ENCODE measurements at regions not wholly inside any gene's neighbourhood (a gene's known extent, or its start where the extent isn't known, plus 50 kb on each side); places are given as distances from the start of the nearest gene placed in this dataset.

DNA sequence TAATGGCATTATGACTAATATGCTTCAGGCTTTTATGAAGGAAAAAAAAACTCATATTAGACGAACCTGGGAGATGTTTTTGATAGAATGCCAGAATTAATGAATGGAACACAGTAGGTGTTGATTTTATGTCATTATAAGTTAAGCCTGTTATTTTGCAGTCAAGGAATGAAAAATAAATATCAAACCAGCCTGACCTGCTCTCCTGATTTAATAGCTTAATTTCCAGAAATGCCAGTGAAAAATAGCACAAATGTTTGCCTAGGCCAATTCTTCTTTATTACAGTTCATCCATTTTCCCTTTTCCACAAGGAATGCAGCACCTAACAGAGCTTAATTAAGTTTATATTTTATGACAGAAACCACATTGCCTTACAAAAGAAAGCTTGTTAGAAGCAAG lies 292.0 kb downstream of the TBL1XR1 start:
- TF ChIP-seq, protein P1, sequence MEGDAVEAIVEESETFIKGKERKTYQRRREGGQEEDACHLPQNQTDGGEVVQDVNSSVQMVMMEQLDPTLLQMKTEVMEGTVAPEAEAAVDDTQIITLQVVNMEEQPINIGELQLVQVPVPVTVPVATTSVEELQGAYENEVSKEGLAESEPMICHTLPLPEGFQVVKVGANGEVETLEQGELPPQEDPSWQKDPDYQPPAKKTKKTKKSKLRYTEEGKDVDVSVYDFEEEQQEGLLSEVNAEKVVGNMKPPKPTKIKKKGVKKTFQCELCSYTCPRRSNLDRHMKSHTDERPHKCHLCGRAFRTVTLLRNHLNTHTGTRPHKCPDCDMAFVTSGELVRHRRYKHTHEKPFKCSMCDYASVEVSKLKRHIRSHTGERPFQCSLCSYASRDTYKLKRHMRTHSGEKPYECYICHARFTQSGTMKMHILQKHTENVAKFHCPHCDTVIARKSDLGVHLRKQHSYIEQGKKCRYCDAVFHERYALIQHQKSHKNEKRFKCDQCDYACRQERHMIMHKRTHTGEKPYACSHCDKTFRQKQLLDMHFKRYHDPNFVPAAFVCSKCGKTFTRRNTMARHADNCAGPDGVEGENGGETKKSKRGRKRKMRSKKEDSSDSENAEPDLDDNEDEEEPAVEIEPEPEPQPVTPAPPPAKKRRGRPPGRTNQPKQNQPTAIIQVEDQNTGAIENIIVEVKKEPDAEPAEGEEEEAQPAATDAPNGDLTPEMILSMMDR (IDR thresholded peaks at IDR 0.05; ENCODE audit: borderline replicate concordance, extremely low read depth, low read length, poor library complexity, severe bottlenecking) = no peak
- TF ChIP-seq EZH2 (IDR thresholded peaks at IDR 0.05; ENCODE audit: borderline replicate concordance, low read depth, low read length, severe bottlenecking) = no peak
- Histone ChIP-seq H3K79me2 (ENCODE audit: insufficient read depth, low read length) (no peaks in the 10 kb centered on the region), H4K20me1 (ENCODE audit: insufficient read depth, low read length) (no peaks in the 10 kb centered on the region), H3K36me3 (ENCODE audit: insufficient read depth, low read length) (no peaks in the 10 kb centered on the region), H3K4me3 (ENCODE audit: low read depth in 1 of 2, low read length in 2 of 2) (no peak overlapping the region), H3K9me3 (ENCODE audit: insufficient read depth, low read length, severe bottlenecking) (no peaks in the 10 kb centered on the region), H3K4me2 (ENCODE audit: insufficient read depth, low read length) (no peak overlapping the region), H3K27me3 (ENCODE audit: insufficient read depth, low read length, poor library complexity) (no peaks in the 10 kb centered on the region), H3K27ac (ENCODE audit: low read length) (no peak overlapping the region), H3K4me1 (ENCODE audit: insufficient read depth, low read length) (no peaks in the 10 kb centered on the region), H2AFZ (ENCODE audit: low read depth, low read length) (no peak overlapping the region), H3K9ac (ENCODE audit: low read depth, low read length) (no peak overlapping the region)
- ATAC-seq (ENCODE audit: insufficient read depth, low read depth) (no peak), DNase-seq (no peak)

DNA sequence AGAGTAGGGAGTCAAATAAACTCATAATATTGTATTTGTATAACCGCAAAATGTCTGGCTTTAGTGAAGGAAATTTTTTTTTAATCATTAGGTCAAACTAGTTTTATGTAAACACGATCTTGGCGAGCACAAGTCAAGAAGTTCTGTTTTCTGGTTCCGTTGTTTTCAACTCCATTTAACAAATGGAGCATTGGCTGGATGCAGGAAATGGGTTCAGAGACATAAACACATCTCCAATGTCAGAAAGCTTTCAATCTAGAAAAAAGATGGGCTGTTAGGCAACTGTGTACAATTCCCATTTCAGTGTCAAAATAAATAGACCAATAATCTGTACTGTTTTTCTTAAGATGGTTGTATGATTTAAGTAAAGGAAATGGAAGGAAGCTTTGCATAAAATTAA lies 292.8 kb downstream of the TBL1XR1 start:
- H3K27me3 ChIP-seq (ENCODE audit: insufficient read depth, low read length, poor library complexity) = no peaks in the 10 kb centered on the region
- DNase-seq (no peak), ATAC-seq (ENCODE audit: insufficient read depth, low read depth) (no peak)
- no peak overlapping the region for H3K4me3 ChIP-seq (ENCODE audit: low read depth in 1 of 2, low read length in 2 of 2)
- no peak overlapping the region for H2AFZ ChIP-seq (ENCODE audit: low read depth, low read length)
- H3K9me3 ChIP-seq (ENCODE audit: insufficient read depth, low read length, severe bottlenecking) = no peaks in the 10 kb centered on the region
- H3K4me1 ChIP-seq (ENCODE audit: insufficient read depth, low read length) = no peaks in the 10 kb centered on the region
- no peak overlapping the region for H3K27ac ChIP-seq (ENCODE audit: low read length)
- no peaks in the 10 kb centered on the region for H3K36me3 ChIP-seq (ENCODE audit: insufficient read depth, low read length)
- no peak overlapping the region for H3K4me2 ChIP-seq (ENCODE audit: insufficient read depth, low read length)
- H3K79me2 ChIP-seq (ENCODE audit: insufficient read depth, low read length) = no peaks in the 10 kb centered on the region
- no peak for TF ChIP-seq EZH2 (IDR thresholded peaks at IDR 0.05; ENCODE audit: borderline replicate concordance, low read depth, low read length, severe bottlenecking)
- TF ChIP-seq, protein P1 (IDR thresholded peaks at IDR 0.05; ENCODE audit: borderline replicate concordance, extremely low read depth, low read length, poor library complexity, severe bottlenecking) = no peak
- H4K20me1 ChIP-seq (ENCODE audit: insufficient read depth, low read length) = no peaks in the 10 kb centered on the region
- H3K9ac ChIP-seq (ENCODE audit: low read depth, low read length) = no peak overlapping the region

DNA sequence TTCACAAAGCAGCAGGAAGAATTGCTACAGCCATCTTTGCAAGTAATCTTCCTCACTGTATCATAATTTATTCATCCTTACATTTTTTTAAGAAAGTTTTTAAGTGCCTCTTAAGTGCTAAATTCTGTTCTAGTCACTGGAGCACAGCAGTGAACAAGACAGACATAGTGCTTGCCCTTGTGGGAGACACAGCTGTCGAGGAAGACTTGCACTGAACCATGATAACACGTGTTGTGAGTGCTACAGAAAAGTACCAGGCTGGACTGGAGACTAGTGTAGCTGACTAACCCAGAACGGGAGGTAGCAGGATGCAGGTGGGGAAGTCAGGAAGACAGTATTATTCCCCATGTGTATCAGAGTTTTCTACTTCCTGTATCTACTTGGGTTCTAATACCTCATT lies 300.6 kb downstream of the TBL1XR1 start:
- Histone ChIP-seq H3K36me3 (ENCODE audit: insufficient read depth, low read length) (no peaks in the 10 kb centered on the region), H4K20me1 (ENCODE audit: insufficient read depth, low read length) (no peaks in the 10 kb centered on the region), H3K79me2 (ENCODE audit: insufficient read depth, low read length) (no peaks in the 10 kb centered on the region), H3K27ac (ENCODE audit: low read length) (no peak overlapping the region), H3K4me3 (ENCODE audit: low read depth in 1 of 2, low read length in 2 of 2) (no peak overlapping the region), H3K4me2 (ENCODE audit: insufficient read depth, low read length) (no peak overlapping the region), H3K27me3 (ENCODE audit: insufficient read depth, low read length, poor library complexity) (no peaks in the 10 kb centered on the region), H3K9ac (ENCODE audit: low read depth, low read length) (no peak overlapping the region), H2AFZ (ENCODE audit: low read depth, low read length) (no peak overlapping the region), H3K4me1 (ENCODE audit: insufficient read depth, low read length) (no peaks in the 10 kb centered on the region), H3K9me3 (ENCODE audit: insufficient read depth, low read length, severe bottlenecking) (no peaks in the 10 kb centered on the region)
- DNase-seq (no peak), ATAC-seq (ENCODE audit: insufficient read depth, low read depth) (no peak)
- TF ChIP-seq, protein P1 (IDR thresholded peaks at IDR 0.05; ENCODE audit: borderline replicate concordance, extremely low read depth, low read length, poor library complexity, severe bottlenecking) = no peak
- TF ChIP-seq EZH2 (IDR thresholded peaks at IDR 0.05; ENCODE audit: borderline replicate concordance, low read depth, low read length, severe bottlenecking) = no peak

DNA sequence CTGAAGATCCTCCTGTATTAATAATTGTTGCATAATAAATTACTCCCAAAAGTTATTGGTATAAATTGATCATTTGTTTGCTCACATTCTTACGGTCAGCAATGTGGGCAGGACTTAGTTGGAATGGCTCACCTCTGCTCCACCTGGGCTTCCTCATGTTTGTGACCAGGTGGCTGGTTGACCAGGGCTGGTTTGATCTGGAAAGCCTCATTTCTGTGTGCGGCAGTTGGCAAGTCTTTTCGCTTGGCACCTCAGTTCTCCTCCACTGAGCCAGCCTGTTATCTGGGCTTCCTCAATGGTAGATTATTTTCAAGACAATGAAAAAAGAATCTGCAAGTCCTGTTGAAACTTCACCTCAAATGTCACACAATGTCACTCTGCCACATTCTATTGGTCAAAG lies 301.1 kb downstream of the TBL1XR1 start:
- no peak overlapping the region for H3K9ac ChIP-seq (ENCODE audit: low read depth, low read length)
- TF ChIP-seq EZH2 (IDR thresholded peaks at IDR 0.05; ENCODE audit: borderline replicate concordance, low read depth, low read length, severe bottlenecking) = no peak
- TF ChIP-seq, protein P1 (IDR thresholded peaks at IDR 0.05; ENCODE audit: borderline replicate concordance, extremely low read depth, low read length, poor library complexity, severe bottlenecking) = no peak
- H3K9me3 ChIP-seq (ENCODE audit: insufficient read depth, low read length, severe bottlenecking) = no peaks in the 10 kb centered on the region
- H3K79me2 ChIP-seq (ENCODE audit: insufficient read depth, low read length) = no peaks in the 10 kb centered on the region
- DNase-seq = no peak
- no peaks in the 10 kb centered on the region for H3K36me3 ChIP-seq (ENCODE audit: insufficient read depth, low read length)
- H4K20me1 ChIP-seq (ENCODE audit: insufficient read depth, low read length) = no peaks in the 10 kb centered on the region
- H3K4me3 ChIP-seq (ENCODE audit: low read depth in 1 of 2, low read length in 2 of 2) = no peak overlapping the region
- no peaks in the 10 kb centered on the region for H3K4me1 ChIP-seq (ENCODE audit: insufficient read depth, low read length)
- no peak for ATAC-seq (ENCODE audit: insufficient read depth, low read depth)
- H3K27me3 ChIP-seq (ENCODE audit: insufficient read depth, low read length, poor library complexity) = no peaks in the 10 kb centered on the region
- no peak overlapping the region for H3K27ac ChIP-seq (ENCODE audit: low read length)
- no peak overlapping the region for H3K4me2 ChIP-seq (ENCODE audit: insufficient read depth, low read length)
- H2AFZ ChIP-seq (ENCODE audit: low read depth, low read length) = no peak overlapping the region
